Glutamatergic neuron (in vitro differentiated cells): ENCODE measurements at regions not wholly inside any gene's neighbourhood (a gene's known extent, or its start where the extent isn't known, plus 50 kb on each side); places are given as distances from the start of the nearest gene placed in this dataset.

Source experiments
- DNase-seq: peaks from one replicate; pipeline ENCODE4 v3.0.0; 2022
- H3K27ac Mint-ChIP-seq: one replicate; pipeline ENCODE4 v1.8.0; 2020; ENCODE audit warnings: mild to moderate bottlenecking, mixed read lengths, inconsistent platforms; ENCODE audit not compliant: unreplicated experiment
- H3K27me3 Mint-ChIP-seq: one replicate; pipeline ENCODE4 v1.8.0; 2020; ENCODE audit warnings: mild to moderate bottlenecking, moderate library complexity, mixed read lengths, inconsistent platforms; ENCODE audit not compliant: unreplicated experiment
- H3K36me3 Mint-ChIP-seq: one replicate; pipeline ENCODE4 v1.8.0; 2020; ENCODE audit warnings: mild to moderate bottlenecking, mixed read lengths, inconsistent platforms; ENCODE audit not compliant: unreplicated experiment
- H3K4me1 Mint-ChIP-seq: one replicate; pipeline ENCODE4 v1.8.0; 2020; ENCODE audit warnings: mild to moderate bottlenecking, low read depth, mixed read lengths, inconsistent platforms; ENCODE audit not compliant: unreplicated experiment
- H3K4me3 Mint-ChIP-seq: one replicate; pipeline ENCODE4 v1.8.0; 2020; ENCODE audit warnings: mild to moderate bottlenecking, mixed read lengths, inconsistent platforms; ENCODE audit not compliant: unreplicated experiment
- H3K9me3 Mint-ChIP-seq: one replicate; pipeline ENCODE4 v1.8.0; 2020; ENCODE audit warnings: mild to moderate bottlenecking, moderate library complexity, mixed read lengths, inconsistent platforms; ENCODE audit not compliant: unreplicated experiment
- TF ChIP-seq, protein P1 (sequence below): fragments of 200-600 bp; sonication (generic); IDR thresholded peaks from one replicate; pipeline ENCODE4 v1.5.0; 2021; ENCODE audit not compliant: partially characterized antibody, unreplicated experiment

DNA sequence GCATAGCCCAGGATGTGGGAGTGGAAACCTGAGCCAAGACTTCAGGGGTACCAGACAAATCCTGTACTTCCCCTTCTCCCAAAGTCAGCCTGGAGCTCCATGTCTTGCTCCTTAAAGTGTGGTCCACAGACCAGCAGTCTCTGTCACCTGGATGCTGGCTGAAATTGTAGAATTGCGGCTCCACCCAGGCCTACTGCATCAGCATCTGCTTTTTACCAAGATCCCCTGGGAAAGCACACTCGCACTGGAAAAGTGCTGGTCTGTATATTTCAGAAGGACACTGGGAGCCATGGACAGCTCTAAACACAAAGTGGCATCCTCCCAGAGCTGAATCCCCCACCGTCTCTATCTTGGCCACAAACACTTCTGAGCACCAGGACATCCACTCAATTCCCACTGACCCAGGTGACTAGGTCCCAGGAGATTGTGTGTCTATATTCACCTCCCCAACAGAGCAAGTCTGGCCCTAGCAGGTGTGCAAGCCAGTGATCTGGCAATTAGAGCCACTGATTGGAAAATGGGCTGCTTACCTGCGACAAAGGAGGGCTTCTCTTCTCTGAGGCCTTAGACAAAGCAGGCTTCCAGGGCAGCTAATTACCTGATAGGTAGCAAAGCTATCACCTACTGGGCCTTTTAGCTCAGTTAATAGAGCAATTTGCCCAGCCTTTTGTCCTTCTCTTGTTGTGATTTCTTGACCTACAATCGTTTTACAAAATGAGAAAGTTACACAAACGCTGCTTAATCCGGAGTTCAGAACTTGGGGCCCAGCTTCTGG lies 443.3 kb downstream of the MN1 start:
- no peaks in the 10 kb centered on the region for H3K4me1 Mint-ChIP-seq
- TF ChIP-seq, protein P1, sequence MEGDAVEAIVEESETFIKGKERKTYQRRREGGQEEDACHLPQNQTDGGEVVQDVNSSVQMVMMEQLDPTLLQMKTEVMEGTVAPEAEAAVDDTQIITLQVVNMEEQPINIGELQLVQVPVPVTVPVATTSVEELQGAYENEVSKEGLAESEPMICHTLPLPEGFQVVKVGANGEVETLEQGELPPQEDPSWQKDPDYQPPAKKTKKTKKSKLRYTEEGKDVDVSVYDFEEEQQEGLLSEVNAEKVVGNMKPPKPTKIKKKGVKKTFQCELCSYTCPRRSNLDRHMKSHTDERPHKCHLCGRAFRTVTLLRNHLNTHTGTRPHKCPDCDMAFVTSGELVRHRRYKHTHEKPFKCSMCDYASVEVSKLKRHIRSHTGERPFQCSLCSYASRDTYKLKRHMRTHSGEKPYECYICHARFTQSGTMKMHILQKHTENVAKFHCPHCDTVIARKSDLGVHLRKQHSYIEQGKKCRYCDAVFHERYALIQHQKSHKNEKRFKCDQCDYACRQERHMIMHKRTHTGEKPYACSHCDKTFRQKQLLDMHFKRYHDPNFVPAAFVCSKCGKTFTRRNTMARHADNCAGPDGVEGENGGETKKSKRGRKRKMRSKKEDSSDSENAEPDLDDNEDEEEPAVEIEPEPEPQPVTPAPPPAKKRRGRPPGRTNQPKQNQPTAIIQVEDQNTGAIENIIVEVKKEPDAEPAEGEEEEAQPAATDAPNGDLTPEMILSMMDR = no peak
- H3K9me3 Mint-ChIP-seq = peaks cover 4% of the 10 kb centered on the region
- peaks cover 21% of the 10 kb centered on the region for H3K36me3 Mint-ChIP-seq
- peaks cover 8% of the 10 kb centered on the region for H3K27me3 Mint-ChIP-seq
- DNase-seq = no peak
- H3K4me3 Mint-ChIP-seq = no peak overlapping the region
- no peak overlapping the region for H3K27ac Mint-ChIP-seq

DNA sequence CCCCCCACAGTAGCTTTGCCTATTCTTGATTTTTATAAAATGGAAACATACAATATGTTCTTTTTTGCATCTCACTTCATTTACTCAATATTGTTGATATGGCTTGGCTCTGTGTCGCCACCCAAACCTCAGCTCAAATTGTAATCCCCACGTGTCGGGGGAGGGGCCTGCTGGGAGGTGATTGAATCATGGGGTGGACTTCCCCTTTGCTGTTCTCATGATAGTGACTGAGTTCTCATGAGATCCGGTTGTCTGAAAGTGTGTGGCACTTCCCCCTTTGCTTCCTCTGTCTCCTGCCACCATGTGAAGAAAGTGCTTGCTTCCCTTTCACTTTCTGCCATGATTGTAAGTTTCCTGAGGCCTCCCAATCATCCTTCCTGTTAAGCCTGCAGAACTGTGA lies 431.3 kb downstream of the MN1 start:
- no peak for DNase-seq
- Mint-ChIP-seq H3K9me3 (peaks cover 2% of the 10 kb centered on the region), H3K27ac (no peak overlapping the region), H3K27me3 (peaks cover 4% of the 10 kb centered on the region), H3K4me1 (peaks cover 1% of the 10 kb centered on the region), H3K4me3 (no peak overlapping the region), H3K36me3 (peaks cover 7% of the 10 kb centered on the region)
- TF ChIP-seq, protein P1 = no peak

DNA sequence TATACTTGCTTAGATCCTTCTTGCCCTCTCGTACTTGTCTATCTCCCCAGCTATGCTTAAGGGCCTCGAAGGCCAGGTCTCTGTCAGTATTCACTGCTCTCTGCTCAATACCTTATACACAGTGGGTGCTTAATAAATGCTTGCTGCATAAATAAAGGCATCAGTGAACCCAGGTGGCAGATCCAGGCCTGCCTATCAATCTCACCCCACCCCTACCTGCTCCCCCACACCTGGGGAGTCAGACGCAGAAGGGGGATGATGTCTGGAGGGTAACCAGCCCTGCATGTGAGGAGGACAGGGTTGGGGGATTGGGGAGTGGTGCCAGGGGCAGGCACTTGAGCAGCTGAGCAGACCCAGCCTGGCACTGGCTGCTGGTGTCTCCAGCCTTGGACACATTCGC lies 430.6 kb downstream of the MN1 start:
- DNase-seq = no peak
- H3K4me1 Mint-ChIP-seq = peaks cover 1% of the 10 kb centered on the region
- H3K27me3 Mint-ChIP-seq = peaks cover 4% of the 10 kb centered on the region
- H3K9me3 Mint-ChIP-seq = peaks cover 2% of the 10 kb centered on the region
- no peak overlapping the region for H3K4me3 Mint-ChIP-seq
- H3K27ac Mint-ChIP-seq = no peak overlapping the region
- peaks cover 7% of the 10 kb centered on the region for H3K36me3 Mint-ChIP-seq
- TF ChIP-seq, protein P1 = no peak

DNA sequence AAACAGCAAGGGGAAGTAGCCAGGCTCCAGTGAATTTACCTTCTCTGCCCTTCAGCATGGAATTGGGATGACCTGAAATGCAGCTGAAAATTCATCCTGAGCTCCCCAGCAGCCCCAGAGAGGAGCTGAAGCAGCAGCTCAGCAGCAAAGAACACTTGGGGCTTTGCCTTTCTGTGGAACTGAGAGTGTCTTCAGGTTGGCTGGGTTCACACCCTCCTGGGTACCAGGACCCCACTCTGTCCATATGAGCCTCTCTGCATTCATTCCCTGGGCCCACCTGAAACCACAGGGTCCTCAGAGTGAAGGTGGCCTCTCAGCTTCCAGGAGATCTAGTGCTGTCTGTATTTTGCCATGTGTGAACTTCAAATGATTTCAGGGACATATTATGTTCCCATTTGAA lies 429.2 kb downstream of the MN1 start:
- TF ChIP-seq, protein P1 = no peak
- peaks cover 7% of the 10 kb centered on the region for H3K36me3 Mint-ChIP-seq
- no peak overlapping the region for H3K27ac Mint-ChIP-seq
- DNase-seq = no peak
- no peak overlapping the region for H3K4me3 Mint-ChIP-seq
- peaks cover 1% of the 10 kb centered on the region for H3K4me1 Mint-ChIP-seq
- H3K27me3 Mint-ChIP-seq = peaks cover 4% of the 10 kb centered on the region
- peaks cover 4% of the 10 kb centered on the region for H3K9me3 Mint-ChIP-seq

DNA sequence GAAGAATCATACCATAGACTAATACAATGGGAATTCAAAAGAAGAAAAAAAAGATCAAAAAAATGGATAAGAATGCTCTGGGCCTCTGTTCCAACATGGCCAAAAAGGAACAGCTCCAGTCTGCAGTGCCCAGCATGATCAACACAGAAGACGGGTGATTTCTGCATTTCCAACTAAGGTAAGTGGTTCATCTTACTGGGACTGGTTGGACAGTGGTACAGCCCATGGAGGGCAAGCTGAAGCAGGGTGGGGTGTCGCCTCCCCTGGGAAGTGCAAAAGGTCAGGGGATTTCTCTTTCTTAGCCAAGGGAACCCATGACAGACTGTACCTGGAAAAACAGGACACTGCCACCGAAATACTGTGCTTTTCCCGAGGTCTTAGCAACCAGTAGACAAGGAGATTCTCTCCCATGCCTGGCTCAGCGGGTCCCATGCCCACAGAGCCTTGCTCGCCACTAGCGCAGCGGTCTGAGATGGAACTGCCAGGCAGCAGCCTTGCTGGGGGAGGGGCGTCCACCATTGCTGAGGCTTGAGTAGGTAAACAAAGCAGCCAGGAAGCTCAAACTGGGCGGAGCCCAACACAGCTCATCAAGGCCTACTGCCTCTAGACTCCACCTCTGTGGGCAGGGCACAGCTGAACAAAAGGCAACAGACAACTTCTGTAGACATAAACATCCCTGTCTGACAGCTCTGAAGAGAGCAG lies 428.4 kb downstream of the MN1 start:
- peak; percentile 72 for DNase-seq
- H3K4me3 Mint-ChIP-seq = no peak overlapping the region
- peaks cover 4% of the 10 kb centered on the region for H3K27me3 Mint-ChIP-seq
- H3K9me3 Mint-ChIP-seq = peaks cover 4% of the 10 kb centered on the region
- TF ChIP-seq, protein P1 = no peak
- H3K27ac Mint-ChIP-seq = no peak overlapping the region
- peaks cover 6% of the 10 kb centered on the region for H3K4me1 Mint-ChIP-seq
- peaks cover 7% of the 10 kb centered on the region for H3K36me3 Mint-ChIP-seq
